GM10266 (cell line): ENCODE measurements at regions not wholly inside any gene's neighbourhood (a gene's known extent, or its start where the extent isn't known, plus 50 kb on each side); places are given as distances from the start of the nearest gene placed in this dataset.
"Not testable (repeated sequence)": the region's sequence is repeated elsewhere in the genome, so short reads cannot be mapped to it uniquely, and the experiment has no call there.

ENCODE experiments used
- DNase-seq: peaks from one replicate; pipeline ENCODE4 v3.0.0; 2012; ENCODE audit errors: extremely low spot score
- TF ChIP-seq, protein P1 (sequence below): IDR thresholded peaks from 2 replicates; pipeline ENCODE4 v1.5.1; 2012; ENCODE audit warnings: mild to moderate bottlenecking, low read depth; ENCODE audit not compliant: control insufficient read depth, insufficient read depth; ENCODE audit errors: missing control alignments

DNA sequence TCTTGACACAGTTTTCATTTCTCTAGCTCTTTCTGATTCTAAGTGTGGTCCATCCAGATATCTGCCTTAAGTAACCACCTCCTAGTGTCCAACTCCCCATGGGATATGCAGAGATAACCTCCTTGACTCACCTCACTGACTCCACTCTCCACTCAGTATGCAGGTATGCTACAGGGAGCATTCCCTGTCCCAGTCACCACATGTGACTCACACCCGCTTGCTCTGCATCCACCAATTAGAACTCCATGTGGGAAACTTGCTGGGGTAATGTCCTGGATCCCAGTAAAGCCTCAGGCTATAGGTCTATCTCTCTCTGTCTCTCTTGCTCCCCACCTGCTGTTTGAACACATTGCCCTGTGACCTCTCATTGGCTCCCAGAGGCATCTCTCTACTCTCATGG is 563.9 kb downstream of the HTR1A start:
- TF ChIP-seq, protein P1, sequence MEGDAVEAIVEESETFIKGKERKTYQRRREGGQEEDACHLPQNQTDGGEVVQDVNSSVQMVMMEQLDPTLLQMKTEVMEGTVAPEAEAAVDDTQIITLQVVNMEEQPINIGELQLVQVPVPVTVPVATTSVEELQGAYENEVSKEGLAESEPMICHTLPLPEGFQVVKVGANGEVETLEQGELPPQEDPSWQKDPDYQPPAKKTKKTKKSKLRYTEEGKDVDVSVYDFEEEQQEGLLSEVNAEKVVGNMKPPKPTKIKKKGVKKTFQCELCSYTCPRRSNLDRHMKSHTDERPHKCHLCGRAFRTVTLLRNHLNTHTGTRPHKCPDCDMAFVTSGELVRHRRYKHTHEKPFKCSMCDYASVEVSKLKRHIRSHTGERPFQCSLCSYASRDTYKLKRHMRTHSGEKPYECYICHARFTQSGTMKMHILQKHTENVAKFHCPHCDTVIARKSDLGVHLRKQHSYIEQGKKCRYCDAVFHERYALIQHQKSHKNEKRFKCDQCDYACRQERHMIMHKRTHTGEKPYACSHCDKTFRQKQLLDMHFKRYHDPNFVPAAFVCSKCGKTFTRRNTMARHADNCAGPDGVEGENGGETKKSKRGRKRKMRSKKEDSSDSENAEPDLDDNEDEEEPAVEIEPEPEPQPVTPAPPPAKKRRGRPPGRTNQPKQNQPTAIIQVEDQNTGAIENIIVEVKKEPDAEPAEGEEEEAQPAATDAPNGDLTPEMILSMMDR, result no peak
- DNase-seq, result no peak

DNA sequence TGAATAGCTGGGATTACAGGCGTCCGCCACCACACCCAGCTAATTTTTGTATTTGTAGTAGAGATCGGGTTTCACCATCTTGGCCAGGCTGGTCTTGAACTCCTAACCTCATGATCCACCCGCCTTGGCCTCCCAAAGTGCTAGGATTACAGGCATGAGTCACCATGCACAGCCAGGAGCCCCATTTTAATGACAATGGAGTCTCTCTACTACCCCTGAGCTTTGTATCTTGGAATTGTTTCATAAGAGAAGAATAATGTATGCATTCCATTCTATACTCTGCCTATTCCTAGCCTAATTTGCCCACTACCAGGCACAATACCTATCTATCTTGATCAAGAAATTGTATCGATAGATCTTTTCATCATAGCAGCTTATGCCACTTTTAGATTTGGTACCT is 574.1 kb downstream of the HTR1A start:
- DNase-seq, result not testable (repeated sequence)

DNA sequence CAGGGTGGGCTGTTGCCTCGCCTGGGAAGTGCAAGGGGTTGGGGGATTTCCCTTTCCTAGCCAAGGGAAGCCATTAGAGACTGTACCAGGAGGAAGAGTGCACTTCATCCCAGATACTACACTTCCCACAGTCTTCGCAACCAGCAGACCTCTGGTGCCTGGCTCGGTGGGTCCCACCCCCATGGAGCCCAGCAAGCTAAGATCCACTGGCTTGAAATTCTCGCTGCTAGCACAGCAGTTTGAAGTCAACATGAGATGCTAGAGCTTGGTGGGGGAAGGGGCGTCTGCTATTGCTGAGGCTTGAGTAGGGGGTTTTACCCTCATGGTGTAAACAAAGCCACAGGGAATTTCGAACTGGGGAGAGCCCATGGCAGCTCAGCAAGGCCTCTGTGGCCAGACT is 586.4 kb downstream of the HTR1A start:
- DNase-seq, result no peak
- TF ChIP-seq, protein P1, result no peak

DNA sequence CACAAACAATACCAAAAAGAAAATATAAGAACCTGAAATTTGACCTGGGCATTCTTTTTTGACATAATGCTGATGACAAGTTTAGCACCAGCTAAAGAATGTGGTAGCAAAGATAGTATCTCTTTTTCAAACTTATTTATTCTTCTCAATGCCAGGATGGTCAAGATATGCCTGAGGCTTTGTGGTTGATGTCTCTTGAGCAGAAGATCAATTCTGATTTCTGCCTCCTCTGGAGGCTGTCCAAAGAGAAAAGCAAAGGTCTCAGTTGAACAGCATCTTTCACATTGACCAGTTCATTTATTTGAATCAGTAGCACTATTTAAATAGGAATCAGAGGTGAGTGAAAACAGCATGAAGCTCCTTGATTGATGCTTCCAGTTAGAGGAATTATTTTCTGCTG is 588.2 kb downstream of the HTR1A start:
- TF ChIP-seq, protein P1, result no peak
- no peak for DNase-seq

DNA sequence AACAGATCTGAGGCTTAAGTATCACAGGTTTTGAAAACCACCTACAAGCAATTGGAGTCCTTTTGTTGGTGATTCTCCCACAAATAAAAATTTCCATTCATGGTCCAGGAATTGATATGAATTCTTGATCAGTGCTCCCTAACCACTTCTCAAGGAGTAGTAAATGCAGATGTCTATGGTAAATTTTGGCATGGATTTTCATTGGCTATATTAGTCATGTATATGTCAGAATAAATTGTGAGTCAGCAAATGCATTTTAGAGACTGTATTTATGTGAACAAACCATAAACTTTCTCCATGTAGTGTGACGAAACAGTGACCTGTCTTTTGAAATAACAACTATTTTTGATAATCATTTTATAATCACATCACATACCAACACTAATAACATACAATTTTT is 611.1 kb downstream of the HTR1A start:
- TF ChIP-seq, protein P1, result no peak
- DNase-seq, result no peak

DNA sequence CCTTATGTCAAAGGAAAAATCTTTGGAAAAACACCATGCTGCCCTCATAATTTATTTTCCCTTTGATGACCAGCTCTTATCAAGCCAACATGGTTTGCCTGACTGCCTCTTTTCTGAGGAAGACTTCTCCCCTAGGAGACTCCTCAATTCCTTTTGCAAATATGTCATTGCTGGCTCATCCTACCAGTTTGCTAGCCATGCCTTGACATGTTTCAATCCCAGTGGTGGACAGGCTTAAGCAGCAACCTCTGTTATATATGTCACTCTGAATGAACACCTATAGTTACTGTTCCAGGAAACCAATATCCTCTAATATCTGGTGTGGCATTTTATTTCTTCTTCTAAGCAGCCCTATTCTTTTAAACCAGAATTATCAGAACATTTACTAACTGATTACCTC is 615.8 kb downstream of the HTR1A start:
- no peak for DNase-seq
- TF ChIP-seq, protein P1, result no peak

DNA sequence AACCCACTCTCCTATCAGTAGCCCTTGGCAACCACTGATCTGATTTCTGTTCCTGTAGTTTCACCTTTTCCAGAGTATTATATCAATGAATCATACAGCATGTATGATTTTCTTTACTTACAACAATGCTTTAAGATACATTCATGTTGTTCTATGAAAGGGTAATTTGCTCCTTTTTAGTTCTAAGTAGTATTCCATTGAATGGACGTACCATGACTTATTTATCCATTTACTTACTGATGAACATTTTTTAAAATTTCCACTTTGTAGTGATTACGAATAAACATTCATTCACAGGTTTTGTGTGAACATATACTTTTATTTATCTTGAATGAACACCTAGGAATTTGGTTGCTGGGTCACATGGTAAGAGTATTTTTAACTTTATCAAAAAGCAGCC is 620.8 kb downstream of the HTR1A start:
- DNase-seq, result no peak
- TF ChIP-seq, protein P1, result no peak

DNA sequence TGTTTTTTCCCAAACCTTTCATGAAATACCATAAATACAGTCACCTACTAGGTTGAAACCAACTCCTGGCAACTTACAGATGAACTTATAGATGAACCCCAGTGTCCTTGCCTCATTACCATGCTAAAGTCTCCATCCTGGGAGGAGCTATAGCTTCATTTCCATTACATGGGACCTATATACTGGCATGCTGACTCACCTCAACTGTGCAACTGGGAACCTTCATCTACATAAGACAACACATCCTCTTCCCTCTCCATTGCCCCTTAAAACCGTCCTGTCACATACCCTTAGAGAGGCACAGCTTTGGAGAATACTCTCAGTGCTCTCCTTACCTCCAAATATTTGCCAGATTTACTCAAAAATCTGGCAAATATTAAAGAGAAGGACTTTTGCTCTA is 638.3 kb downstream of the HTR1A start:
- no peak for DNase-seq
- TF ChIP-seq, protein P1, result no peak
